ENCODE measurements at regions not wholly inside any gene's neighbourhood (a gene's known extent, or its start where the extent isn't known, plus 50 kb on each side); places are given as distances from the start of the nearest gene placed in this dataset.

GRCh38 chr13:81393110-81393509 is 1052.2 kb upstream of the SPRY2 start:
- H3K4me3 ChIP-seq (ENCODE audit: low read length), result no peak overlapping the region
- TF ChIP-seq CTCF (conservative IDR thresholded peaks at IDR 0.05; ENCODE audit: low read length), result no peak
- DNase-seq (ENCODE audit: low read depth), result no peak

- H3K4me3 ChIP-seq (ENCODE audit: low read length), result no peak overlapping the region
- no peak for DNase-seq (ENCODE audit: low read depth)
- TF ChIP-seq CTCF (conservative IDR thresholded peaks at IDR 0.05; ENCODE audit: low read length), result no peak
Measured at GRCh38 chr13:81388400-81388799, 1047.5 kb upstream of the SPRY2 start.

- no peak overlapping the region for H3K4me3 ChIP-seq (ENCODE audit: low read length)
- no peak for DNase-seq (ENCODE audit: low read depth)
- no peak for TF ChIP-seq CTCF (conservative IDR thresholded peaks at IDR 0.05; ENCODE audit: low read length)
Measured at GRCh38 chr13:81383444-81383843, 1042.5 kb upstream of the SPRY2 start.

- no peak for DNase-seq (ENCODE audit: low read depth)
- H3K4me3 ChIP-seq (ENCODE audit: low read length), result no peak overlapping the region
- no peak for TF ChIP-seq CTCF (conservative IDR thresholded peaks at IDR 0.05; ENCODE audit: low read length)
Measured at GRCh38 chr13:81382246-81382645, 1041.3 kb upstream of the SPRY2 start.

- no peak for TF ChIP-seq CTCF (conservative IDR thresholded peaks at IDR 0.05; ENCODE audit: low read length)
- H3K4me3 ChIP-seq (ENCODE audit: low read length), result no peak overlapping the region
- no peak for DNase-seq (ENCODE audit: low read depth)
Measured at GRCh38 chr13:81381560-81381959, 1040.6 kb upstream of the SPRY2 start.

GRCh38 chr13:81379183-81379582 is 1038.3 kb upstream of the SPRY2 start:
- DNase-seq (ENCODE audit: low read depth), result no peak
- TF ChIP-seq CTCF (conservative IDR thresholded peaks at IDR 0.05; ENCODE audit: low read length), result no peak
- no peak overlapping the region for H3K4me3 ChIP-seq (ENCODE audit: low read length)

GRCh38 chr13:81377921-81378320 is 1037.0 kb upstream of the SPRY2 start:
- no peak overlapping the region for H3K4me3 ChIP-seq (ENCODE audit: low read length)
- TF ChIP-seq CTCF (conservative IDR thresholded peaks at IDR 0.05; ENCODE audit: low read length), result no peak
- no peak for DNase-seq (ENCODE audit: low read depth)

All from AG10803 (cell line).